Subcutaneous abdominal adipose tissue (tissue), 5 donors: ENCODE measurements at regions not wholly inside any gene's neighbourhood (a gene's known extent, or its start where the extent isn't known, plus 50 kb on each side); places are given as distances from the start of the nearest gene placed in this dataset.
"Not testable (repeated sequence)": the region's sequence is repeated elsewhere in the genome, so short reads cannot be mapped to it uniquely, and the experiment has no call there.

Source experiments
- H3K27ac ChIP-seq: one replicate; pipeline ENCODE4 v1.7.0; 2013; ENCODE audit warnings: low read depth, mild to moderate bottlenecking, inconsistent platforms, low read length, moderate library complexity
- H3K27me3 ChIP-seq, 5 donors: one replicate each; pipeline ENCODE4 v1.7.0; 2013; ENCODE audit warnings: low read length in 5 of 5, inconsistent platforms in 1 of 5; ENCODE audit not compliant: control insufficient read depth in 5 of 5, insufficient read depth in 4 of 5
- H3K36me3 ChIP-seq, 5 donors: one replicate each; pipeline ENCODE4 v1.7.0; 2013; ENCODE audit warnings: low read length in 5 of 5; ENCODE audit not compliant: control insufficient read depth in 5 of 5, insufficient read depth in 5 of 5
- H3K4me1 ChIP-seq, 5 donors: one replicate each; pipeline ENCODE4 v1.7.0; 2013; ENCODE audit warnings: low read length in 5 of 5, mild to moderate bottlenecking in 3 of 5, moderate library complexity in 1 of 5; ENCODE audit not compliant: control insufficient read depth in 5 of 5, insufficient read depth in 5 of 5
- H3K4me3 ChIP-seq, 5 donors: one replicate each; pipeline ENCODE4 v1.7.0; 2013; ENCODE audit warnings: low read length in 5 of 5, low read depth in 1 of 5
- H3K9ac ChIP-seq, 5 donors: one replicate each; pipeline ENCODE4 v1.7.0; 2013; ENCODE audit warnings: low read length in 5 of 5, mild to moderate bottlenecking in 4 of 5, moderate library complexity in 3 of 5
- H3K9me3 ChIP-seq, 5 donors: one replicate each; pipeline ENCODE4 v1.7.0; 2013; ENCODE audit warnings: low read length in 5 of 5; ENCODE audit not compliant: control insufficient read depth in 5 of 5
- donor health status: healthy.
- donor health status: healthy.
- donor health status: healthy.
- donor health status: healthy.
- donor health status: healthy.

DNA sequence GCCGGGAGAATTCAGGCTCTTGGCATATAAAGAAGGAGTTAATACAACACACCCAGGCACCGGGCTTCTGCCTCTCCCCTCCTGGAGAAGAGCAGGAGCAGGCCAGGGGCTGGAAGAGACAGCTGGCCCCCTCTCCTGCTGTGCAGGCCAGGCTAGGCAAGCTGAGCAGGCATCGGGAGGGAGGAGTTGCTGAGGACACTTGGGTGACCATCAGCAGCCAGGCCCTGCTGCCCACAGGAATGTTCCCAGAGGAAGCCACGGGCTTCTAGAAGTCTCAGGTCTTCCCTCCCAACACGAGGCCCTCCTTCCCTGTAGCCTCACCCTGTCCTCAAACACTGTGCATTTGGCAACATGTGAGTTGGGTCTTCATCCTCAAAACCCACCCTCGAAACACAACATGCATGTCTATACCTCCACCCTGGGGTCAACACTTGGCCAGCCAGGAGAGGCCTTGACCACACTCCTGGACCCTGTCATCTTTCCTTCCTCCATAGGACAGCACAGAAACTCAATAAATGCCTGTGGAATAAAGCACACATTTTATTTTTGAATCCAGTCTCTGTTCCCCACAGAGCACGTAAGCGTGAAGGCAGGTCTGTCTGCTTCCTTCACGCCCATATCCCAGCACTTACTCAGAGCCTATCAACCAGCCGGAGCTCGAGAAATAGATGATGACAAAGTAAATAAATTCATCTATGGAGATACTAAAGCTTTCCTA is 433.8 kb upstream of the ID2 start:
- Histone ChIP-seq H3K27ac (peak overlapping the region; percentile 77), H3K9ac (no peak overlapping the region), H3K4me1 (peaks cover 0 to 10% (median 5%) of the 10 kb centered on the region in 5 donors), H3K9me3 (peaks cover 0 to 13% (median 5%) of the 10 kb centered on the region in 5 donors), H3K36me3 (no peaks in the 10 kb centered on the region), H3K27me3 (no peaks in the 10 kb centered on the region), H3K4me3 (no peak overlapping the region)

DNA sequence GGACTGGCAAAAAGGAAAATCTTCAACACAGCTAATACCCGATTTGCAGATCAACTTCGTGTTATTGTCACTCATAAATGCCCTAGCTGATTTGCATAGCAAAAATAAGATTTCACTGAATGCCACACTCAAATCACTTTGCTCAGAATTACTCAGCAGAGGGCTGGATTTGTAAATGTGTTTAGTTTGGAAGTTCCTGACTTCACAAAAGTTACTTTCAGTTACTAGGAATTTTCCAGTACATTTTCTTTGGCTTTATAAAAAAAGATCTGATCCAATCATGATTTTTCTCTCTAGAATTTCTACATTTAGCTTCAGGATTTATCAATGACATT is 433.3 kb upstream of the ID2 start:
- H3K9me3 ChIP-seq, result peaks cover 0 to 13% (median 4%) of the 10 kb centered on the region in 5 donors
- H3K9ac ChIP-seq, result no peak overlapping the region
- H3K4me3 ChIP-seq, result peak overlapping the region in 1 of 5 donors; percentile 17
- peak overlapping the region; percentile 77 for H3K27ac ChIP-seq
- no peaks in the 10 kb centered on the region for H3K36me3 ChIP-seq
- no peaks in the 10 kb centered on the region for H3K27me3 ChIP-seq
- H3K4me1 ChIP-seq, result peaks cover 0 to 10% (median 5%) of the 10 kb centered on the region in 5 donors

DNA sequence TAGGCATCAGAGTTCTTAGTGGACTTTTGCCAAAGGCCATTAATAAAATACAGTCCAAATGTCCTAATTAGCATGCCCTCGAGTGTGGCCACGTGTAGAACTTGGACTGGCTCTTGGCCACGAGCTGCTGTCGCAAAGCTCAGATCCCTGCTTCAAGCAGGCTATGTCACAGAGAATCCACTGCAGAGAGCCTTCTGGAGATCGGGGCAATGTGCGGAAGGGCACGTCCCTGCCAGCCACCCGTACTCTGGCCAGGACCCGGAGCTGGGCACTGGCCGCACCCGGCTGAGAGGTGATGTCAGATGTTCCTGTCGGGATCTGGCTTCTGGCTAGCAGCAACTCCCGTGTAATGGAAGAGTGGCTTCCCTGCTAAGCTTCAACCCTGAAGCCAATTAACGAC is 432.7 kb upstream of the ID2 start:
- H3K9ac ChIP-seq, result no peak overlapping the region
- H3K36me3 ChIP-seq, result no peaks in the 10 kb centered on the region
- H3K4me1 ChIP-seq, result peaks cover 0 to 10% (median 5%) of the 10 kb centered on the region in 5 donors
- peak overlapping the region in 2 of 5 donors; percentile 14 to 17 for H3K4me3 ChIP-seq
- peaks cover 0 to 9% (median 0%) of the 10 kb centered on the region in 5 donors for H3K9me3 ChIP-seq
- no peaks in the 10 kb centered on the region for H3K27me3 ChIP-seq
- H3K27ac ChIP-seq, result peak overlapping the region; percentile 77

- Histone ChIP-seq H3K4me1 (peaks cover 0 to 10% (median 5%) of the 10 kb centered on the region in 5 donors), H3K27me3 (no peaks in the 10 kb centered on the region), H3K9ac (no peak overlapping the region), H3K27ac (no peak overlapping the region), H3K4me3 (no peak overlapping the region), H3K9me3 (peaks cover 0 to 9% (median 0%) of the 10 kb centered on the region in 5 donors), H3K36me3 (no peaks in the 10 kb centered on the region)
Observed at GRCh38 chr2:8249769-8250168, 432.1 kb upstream of the ID2 start.

DNA sequence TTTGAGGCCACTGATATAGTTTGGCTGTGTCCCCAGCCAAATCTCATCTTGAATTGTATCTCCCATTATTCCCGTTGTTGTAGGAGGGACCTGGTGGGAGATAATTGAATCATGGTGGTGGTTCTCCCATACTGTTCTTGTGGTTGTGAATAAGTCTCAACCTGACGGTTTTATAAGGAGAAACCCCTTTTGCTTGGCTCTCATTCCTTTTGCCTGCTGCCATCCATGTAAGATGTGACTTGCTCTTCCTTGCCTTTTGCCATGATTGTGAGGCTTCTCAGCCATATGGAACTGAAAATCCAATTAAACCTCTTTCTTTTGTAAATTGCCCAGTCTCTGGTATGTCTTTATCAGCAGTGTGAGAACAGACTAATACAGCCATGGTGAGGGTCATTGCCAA is 431.6 kb upstream of the ID2 start:
- not testable (repeated sequence) for H3K27ac ChIP-seq, H3K36me3 ChIP-seq, H3K9me3 ChIP-seq, H3K4me3 ChIP-seq, H3K4me1 ChIP-seq, H3K27me3 ChIP-seq, H3K9ac ChIP-seq

- Histone ChIP-seq H3K9me3 (peaks cover 0 to 3% (median 0%) of the 10 kb centered on the region in 5 donors), H3K27ac (no peak overlapping the region), H3K4me3 (no peak overlapping the region), H3K36me3 (no peaks in the 10 kb centered on the region), H3K4me1 (peaks cover 0 to 10% (median 5%) of the 10 kb centered on the region in 5 donors), H3K9ac (no peak overlapping the region), H3K27me3 (no peaks in the 10 kb centered on the region)
Observed at GRCh38 chr2:8251291-8251690, 430.6 kb upstream of the ID2 start.

GRCh38 chr2:8251856-8252255 is 430.0 kb upstream of the ID2 start:
- H3K9me3 ChIP-seq, result peaks cover 0 to 3% (median 0%) of the 10 kb centered on the region in 5 donors
- H3K27ac ChIP-seq, result no peak overlapping the region
- H3K27me3 ChIP-seq, result no peaks in the 10 kb centered on the region
- no peak overlapping the region for H3K4me3 ChIP-seq
- H3K9ac ChIP-seq, result no peak overlapping the region
- H3K4me1 ChIP-seq, result peaks cover 0 to 10% (median 5%) of the 10 kb centered on the region in 5 donors
- H3K36me3 ChIP-seq, result no peaks in the 10 kb centered on the region

- H3K4me1 ChIP-seq, result peaks cover 0 to 15% (median 9%) of the 10 kb centered on the region in 5 donors
- no peaks in the 10 kb centered on the region for H3K27me3 ChIP-seq
- no peak overlapping the region for H3K9ac ChIP-seq
- no peaks in the 10 kb centered on the region for H3K36me3 ChIP-seq
- H3K27ac ChIP-seq, result no peak overlapping the region
- H3K9me3 ChIP-seq, result peaks cover 0 to 3% (median 0%) of the 10 kb centered on the region in 5 donors
- H3K4me3 ChIP-seq, result no peak overlapping the region
Observed at GRCh38 chr2:8252997-8253694, 428.7 kb upstream of the ID2 start.

DNA sequence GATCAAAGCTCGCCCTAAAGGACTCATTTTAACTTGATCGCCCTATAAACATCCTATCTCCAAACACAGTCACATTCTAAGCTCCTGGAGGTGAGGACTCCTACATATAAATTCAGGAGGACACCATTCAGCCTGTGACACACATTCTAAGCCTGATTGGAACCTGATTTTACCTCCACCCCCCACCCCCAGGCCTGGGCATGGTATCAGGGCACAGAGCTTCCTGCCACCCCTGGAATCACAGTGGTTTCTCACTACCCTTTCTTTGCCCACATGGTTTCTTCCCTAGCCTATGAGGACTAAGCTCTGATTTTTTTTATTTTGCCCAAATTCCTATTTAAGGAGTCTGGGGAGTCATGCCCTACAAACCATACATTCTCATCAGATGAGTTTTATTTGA is 428.1 kb upstream of the ID2 start:
- H3K9me3 ChIP-seq, result peaks cover 0 to 3% (median 0%) of the 10 kb centered on the region in 5 donors
- peaks cover 0 to 13% (median 9%) of the 10 kb centered on the region in 5 donors for H3K4me1 ChIP-seq
- H3K9ac ChIP-seq, result no peak overlapping the region
- H3K4me3 ChIP-seq, result no peak overlapping the region
- H3K36me3 ChIP-seq, result no peaks in the 10 kb centered on the region
- no peak overlapping the region for H3K27ac ChIP-seq
- H3K27me3 ChIP-seq, result no peaks in the 10 kb centered on the region

- H3K9ac ChIP-seq, H3K9me3 ChIP-seq, H3K36me3 ChIP-seq, H3K27me3 ChIP-seq, H3K4me3 ChIP-seq, H3K27ac ChIP-seq: not testable (repeated sequence)
- peaks cover 0 to 11% (median 5%) of the 10 kb centered on the region in 5 donors for H3K4me1 ChIP-seq
Observed at GRCh38 chr2:8254214-8254613, 427.6 kb upstream of the ID2 start.
